ENCODE measurements at regions not wholly inside any gene's neighbourhood (a gene's known extent, or its start where the extent isn't known, plus 50 kb on each side); places are given as distances from the start of the nearest gene placed in this dataset.

GRCh38 chr1:147072482-147073432 lies 99.5 kb downstream of the PRKAB2 start:
- no peak for TF ChIP-seq CTCF (IDR thresholded peaks at IDR 0.05)
- TF ChIP-seq POLR2A (IDR thresholded peaks at IDR 0.05): no peak
- TF ChIP-seq EP300 (IDR thresholded peaks at IDR 0.05): no peak
